Heart left ventricle (tissue), 16 donors: ENCODE measurements at regions not wholly inside any gene's neighbourhood (a gene's known extent, or its start where the extent isn't known, plus 50 kb on each side); places are given as distances from the start of the nearest gene placed in this dataset.
"Not testable (repeated sequence)": the region's sequence is repeated elsewhere in the genome, so short reads cannot be mapped to it uniquely, and the experiment has no call there.

ENCODE experiments used
- ATAC-seq, 4 donors: fragments of 200-7000 bp; cut with Tn5 transposase; one replicate each; pipeline ENCODE4 v1.9.1; 2020 to 2022; ENCODE audit warnings: moderate library complexity in 4 of 4, mild to moderate bottlenecking in 3 of 4, moderate number of reproducible peaks in 1 of 4
- DNase-seq, 5 donors: peaks; one replicate each; pipeline ENCODE4 v3.0.0-alpha.2; 2020
- H3K27ac ChIP-seq, 12 donors: fragments of 200-600 bp; sonication (generic) in 4 of 12; one replicate each; pipeline versions ENCODE4 v1.5.0 to v1.8.0; 2016 to 2022; ENCODE audit warnings: mild to moderate bottlenecking in 2 of 12
- H3K27me3 ChIP-seq, 9 donors: fragments of 200-600 bp; sonication (generic) in 2 of 9; one replicate each; pipeline versions ENCODE4 v1.5.1 to v1.8.0; 2016 to 2022; ENCODE audit warnings: mild to moderate bottlenecking in 3 of 9
- H3K36me3 ChIP-seq, 9 donors: fragments of 200-600 bp; sonication (generic) in 2 of 9; one replicate each; pipeline versions ENCODE4 v1.5.0 to v1.8.0; 2018 to 2022; ENCODE audit warnings: mild to moderate bottlenecking in 2 of 9
- H3K4me1 ChIP-seq, 12 donors: fragments of 200-600 bp; sonication (generic) in 4 of 12; one replicate each; pipeline versions ENCODE4 v1.5.0 to v1.8.0; 2016 to 2022; ENCODE audit warnings: mild to moderate bottlenecking in 3 of 12
- H3K4me3 ChIP-seq, 12 donors: fragments of 200-600 bp; sonication (generic) in 4 of 12; one replicate each; pipeline versions ENCODE4 v1.5.0 to v1.8.0; 2017 to 2022; ENCODE audit warnings: mild to moderate bottlenecking in 9 of 12, moderate library complexity in 4 of 12
- H3K9me3 ChIP-seq, 12 donors: fragments of 200-600 bp; sonication (generic) in 4 of 12; one replicate each; pipeline versions ENCODE4 v1.5.0 to v1.8.0; 2016 to 2022; ENCODE audit warnings: mild to moderate bottlenecking in 1 of 12
- CTCF ChIP-seq, 12 donors: fragments of 200-600 bp; sonication (generic) in 4 of 12; IDR thresholded peaks; one replicate each; pipeline versions ENCODE4 v1.5.0 to v1.8.0; 2018 to 2022; ENCODE audit warnings: antibody characterized with exemption in 12 of 12, mild to moderate bottlenecking in 5 of 12
- POLR2A ChIP-seq, 2 donors: fragments of 450-650 bp; IDR thresholded peaks; one replicate each; pipeline ENCODE4 v1.6.1; 2017; ENCODE audit warnings: antibody characterized with exemption in 2 of 2, mild to moderate bottlenecking in 2 of 2, moderate library complexity in 2 of 2
- WGBS, 4 donors: extraction: QIAGEN DNeasy Blood & Tissue Kit in 2 of 4; methylation state at CpG; one replicate each; pipeline versions ENCODE4 v1.1.5 to v1.1.7; 2013 to 2018; 5-methylcytosine and 5-hydroxymethylcytosine counted together
- intact Hi-C, 10 donors: fragments of 100-400 bp; cut with DNase I; formaldehyde crosslinking; loops; one replicate each; pipeline versions ENCODE4 v1.11.1 to v1.14.2; 2022
- donor health status: ischemic (EF 13 %, LVEDD 7.1; RV severe dilation, severe dysfunction).
- donor health status: healthy with polysubstance abuse.
- donor health status: DM: no; HTN: yes; CAD: no.
- donor health status: DM: no; HTN: no; CAD: no.
- donor health status: ischemic (EF 25% LVEDD 6.9; RV normal size, moderate dysfunction).
- donor health status: ischemic (EF 25% LVEDD 5.7; RV mildly dilated, moderate dysfunction).
- donor health status: healthy.
- donor health status: DM: yes; HTN: yes; CAD: no.
- donor health status: ischemic (EF 35%, LVEDD 5.7; RV mildly dilated, moderate dysfunction).
- donor health status: nonischemic (EF 11% LVEDD 7.7; RV severe dilation, severe dysfunction).
- donor health status: DM: yes; HTN: yes; CAD: no.
- donor health status: PGD.
- donor health status: ischemic (EF 29% LVEDD 5.4; RV normal size, mild dysfunction).
- donor health status: nonischemic (EF 23%, LVEDD 6.1; RV moderate dilation, normal function).

DNA sequence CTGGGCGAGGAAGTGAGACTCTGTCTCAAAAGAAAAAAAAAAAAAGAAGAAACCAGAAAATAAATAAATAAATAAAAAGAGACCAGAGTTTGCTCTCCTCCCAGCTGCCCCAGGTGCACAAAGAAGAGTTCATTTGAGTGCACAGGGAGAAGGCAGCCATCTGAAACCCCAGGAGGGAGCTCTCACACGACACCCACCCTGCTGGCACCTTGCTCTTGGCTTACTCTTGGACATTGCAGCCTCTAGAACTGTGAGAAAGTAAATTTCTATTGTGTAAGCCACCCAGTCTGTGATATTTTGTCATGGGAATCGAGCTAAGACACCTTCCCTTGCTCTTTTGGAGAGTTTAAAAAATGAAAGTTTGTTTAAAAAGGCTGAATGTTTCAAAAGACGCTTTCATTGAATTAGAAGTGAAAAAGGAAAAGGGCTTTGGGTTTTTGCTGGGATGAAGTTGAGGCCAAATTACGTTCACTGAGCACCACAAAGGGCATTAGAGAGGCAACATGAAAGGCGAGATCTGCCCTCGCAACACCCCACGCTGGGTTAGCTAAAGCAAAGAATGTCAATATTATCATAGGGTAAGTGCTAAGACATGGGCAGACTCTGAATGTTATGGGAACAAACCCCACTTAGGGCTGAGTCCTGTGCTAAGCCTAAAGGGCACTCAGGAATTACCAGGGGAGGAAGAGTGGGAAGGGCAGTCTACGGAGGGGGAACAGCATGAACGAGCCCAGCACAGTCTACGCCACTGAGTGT lies 128.9 kb upstream of the RIOK3 start:
- no peak overlapping the region for H3K4me3 ChIP-seq
- H3K27ac ChIP-seq, result no peak overlapping the region
- intact Hi-C loops, result no loop called here
- H3K9me3 ChIP-seq, result no peaks in the 10 kb centered on the region
- no peaks in the 10 kb centered on the region for H3K27me3 ChIP-seq
- no peak for DNase-seq
- no peak for ATAC-seq
- no peaks in the 10 kb centered on the region for H3K4me1 ChIP-seq
- TF ChIP-seq POLR2A (IDR thresholded peaks at IDR 0.05) (no peak), CTCF (IDR thresholded peaks at IDR 0.05) (no peak)
- 95 to 96% (median 96%) methylated on average over 11 of the region's 11 CpGs for WGBS, 4 donors
- no peaks in the 10 kb centered on the region for H3K36me3 ChIP-seq

GRCh38 chr18:23324861-23325260 lies 128.2 kb upstream of the RIOK3 start:
- ATAC-seq (no peak), DNase-seq (no peak)
- WGBS, 4 donors, result 80 to 84% (median 81%) methylated on average over 4 of the region's 4 CpGs
- TF ChIP-seq POLR2A (IDR thresholded peaks at IDR 0.05) (no peak), CTCF (IDR thresholded peaks at IDR 0.05) (no peak)
- H3K27ac ChIP-seq, result no peak overlapping the region
- no peaks in the 10 kb centered on the region for H3K36me3 ChIP-seq
- H3K4me3 ChIP-seq, result no peak overlapping the region
- H3K27me3 ChIP-seq, result no peaks in the 10 kb centered on the region
- H3K9me3 ChIP-seq, result peaks cover 0 to 3% (median 0%) of the 10 kb centered on the region in 12 donors
- intact Hi-C loops, result no loop called here
- no peaks in the 10 kb centered on the region for H3K4me1 ChIP-seq

DNA sequence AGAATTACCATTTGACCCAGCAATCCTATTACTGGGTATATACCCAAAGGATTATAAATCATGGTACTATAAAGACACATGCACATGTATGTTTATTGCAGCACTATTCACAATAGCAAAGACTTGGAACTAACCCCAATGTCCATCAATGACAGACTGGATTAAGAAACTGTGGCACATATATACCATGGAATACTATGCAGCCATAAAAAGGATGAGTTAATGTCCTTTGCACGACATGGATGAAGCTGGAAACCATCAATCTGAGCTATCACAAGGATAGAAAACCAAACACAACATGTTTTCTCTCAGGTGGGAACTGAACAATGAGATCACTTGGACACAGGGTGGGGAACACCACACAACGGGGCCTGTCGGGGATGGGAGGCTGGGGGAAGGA lies 123.4 kb upstream of the RIOK3 start:
- H3K27me3 ChIP-seq, H3K4me3 ChIP-seq, ATAC-seq, DNase-seq, H3K27ac ChIP-seq, H3K36me3 ChIP-seq, intact Hi-C loops, H3K4me1 ChIP-seq, H3K9me3 ChIP-seq: not testable (repeated sequence)
- WGBS, 4 donors, result 95 to 98% (median 97%) methylated on average over 3 of the region's 3 CpGs

DNA sequence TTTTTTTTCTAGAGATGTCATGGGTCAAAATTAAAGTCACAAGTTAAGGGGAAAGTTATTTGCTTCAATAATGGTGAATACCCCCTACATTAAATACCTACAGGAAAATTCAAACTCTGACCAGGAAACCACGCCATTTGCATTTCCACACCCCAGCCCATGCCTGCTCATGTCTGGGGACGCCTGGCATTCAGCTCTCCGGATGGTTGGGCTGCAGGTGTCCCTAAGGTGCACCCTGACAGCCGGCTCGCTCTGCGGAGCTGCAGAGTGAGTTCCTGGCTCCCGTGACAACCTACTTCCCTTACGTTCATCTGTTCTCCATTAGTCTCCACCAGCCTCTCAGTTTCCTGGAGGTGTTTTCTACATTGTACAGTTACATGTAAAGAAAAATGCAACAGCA lies 122.7 kb upstream of the RIOK3 start:
- Histone ChIP-seq H3K27ac (no peak overlapping the region), H3K9me3 (peaks cover 0 to 3% (median 0%) of the 10 kb centered on the region in 12 donors), H3K27me3 (no peaks in the 10 kb centered on the region), H3K36me3 (no peaks in the 10 kb centered on the region), H3K4me1 (peaks cover 0 to 3% (median 0%) of the 10 kb centered on the region in 12 donors), H3K4me3 (no peak overlapping the region)
- TF ChIP-seq CTCF (IDR thresholded peaks at IDR 0.05) (no peak), POLR2A (IDR thresholded peaks at IDR 0.05) (no peak)
- intact Hi-C loops, result no loop called here
- no peak for ATAC-seq
- no peak for DNase-seq
- WGBS, 4 donors, result 94 to 97% (median 96%) methylated on average over 8 of the region's 8 CpGs
